PC-9 (cell line): ENCODE measurements at regions not wholly inside any gene's neighbourhood (a gene's known extent, or its start where the extent isn't known, plus 50 kb on each side); places are given as distances from the start of the nearest gene placed in this dataset.

ENCODE experiments used
- EZH2 ChIP-seq: fragments of 200-600 bp; sonication (generic); IDR thresholded peaks from 2 replicates; pipeline ENCODE4 v1.8.0; 2017; ENCODE audit warnings: antibody characterized with exemption, low read depth
- TF ChIP-seq, protein P1 (sequence below): fragments of 200-600 bp; sonication (generic); conservative IDR thresholded peaks from 2 replicates; pipeline ENCODE4 v1.6.1; 2017; ENCODE audit warnings: mixed run types, antibody characterized with exemption, mild to moderate bottlenecking, moderate library complexity

DNA sequence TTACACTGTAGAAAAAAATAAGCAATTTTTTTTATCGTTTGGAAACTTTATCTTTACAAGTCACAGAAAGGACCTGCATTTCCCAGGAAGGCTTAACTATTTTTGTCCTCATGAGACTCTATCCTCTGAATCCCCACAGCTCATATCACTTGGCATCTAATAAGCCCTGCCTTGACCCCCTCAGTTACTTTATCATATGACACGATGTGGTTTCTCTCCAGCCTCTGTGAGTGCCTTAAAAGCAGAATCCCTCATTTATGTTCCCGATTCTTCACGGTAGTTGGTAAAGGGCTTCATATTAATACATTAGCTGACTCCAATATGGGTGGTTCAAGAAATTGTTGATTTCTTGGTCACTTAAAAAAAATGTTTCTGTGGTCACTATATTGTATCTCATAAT, 296.6 kb upstream of the GRAMD2B start:
- TF ChIP-seq, protein P1, sequence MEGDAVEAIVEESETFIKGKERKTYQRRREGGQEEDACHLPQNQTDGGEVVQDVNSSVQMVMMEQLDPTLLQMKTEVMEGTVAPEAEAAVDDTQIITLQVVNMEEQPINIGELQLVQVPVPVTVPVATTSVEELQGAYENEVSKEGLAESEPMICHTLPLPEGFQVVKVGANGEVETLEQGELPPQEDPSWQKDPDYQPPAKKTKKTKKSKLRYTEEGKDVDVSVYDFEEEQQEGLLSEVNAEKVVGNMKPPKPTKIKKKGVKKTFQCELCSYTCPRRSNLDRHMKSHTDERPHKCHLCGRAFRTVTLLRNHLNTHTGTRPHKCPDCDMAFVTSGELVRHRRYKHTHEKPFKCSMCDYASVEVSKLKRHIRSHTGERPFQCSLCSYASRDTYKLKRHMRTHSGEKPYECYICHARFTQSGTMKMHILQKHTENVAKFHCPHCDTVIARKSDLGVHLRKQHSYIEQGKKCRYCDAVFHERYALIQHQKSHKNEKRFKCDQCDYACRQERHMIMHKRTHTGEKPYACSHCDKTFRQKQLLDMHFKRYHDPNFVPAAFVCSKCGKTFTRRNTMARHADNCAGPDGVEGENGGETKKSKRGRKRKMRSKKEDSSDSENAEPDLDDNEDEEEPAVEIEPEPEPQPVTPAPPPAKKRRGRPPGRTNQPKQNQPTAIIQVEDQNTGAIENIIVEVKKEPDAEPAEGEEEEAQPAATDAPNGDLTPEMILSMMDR = no peak
- no peak for TF ChIP-seq EZH2
